GM18870 (cell line): ENCODE measurements at regions not wholly inside any gene's neighbourhood (a gene's known extent, or its start where the extent isn't known, plus 50 kb on each side); places are given as distances from the start of the nearest gene placed in this dataset.

ENCODE experiments used
- ATAC-seq: cut with Tn5 transposase; IDR thresholded peaks from one replicate; pipeline ENCODE4 v1.9.1; 2021; ENCODE audit warnings: moderate library complexity; ENCODE audit not compliant: unreplicated experiment

GRCh38 chr15:91549581-91549980, 303.9 kb upstream of the SLCO3A1 start:
- no peak for ATAC-seq

GRCh38 chr15:91552555-91552954, 301.0 kb upstream of the SLCO3A1 start:
- no peak for ATAC-seq

DNA sequence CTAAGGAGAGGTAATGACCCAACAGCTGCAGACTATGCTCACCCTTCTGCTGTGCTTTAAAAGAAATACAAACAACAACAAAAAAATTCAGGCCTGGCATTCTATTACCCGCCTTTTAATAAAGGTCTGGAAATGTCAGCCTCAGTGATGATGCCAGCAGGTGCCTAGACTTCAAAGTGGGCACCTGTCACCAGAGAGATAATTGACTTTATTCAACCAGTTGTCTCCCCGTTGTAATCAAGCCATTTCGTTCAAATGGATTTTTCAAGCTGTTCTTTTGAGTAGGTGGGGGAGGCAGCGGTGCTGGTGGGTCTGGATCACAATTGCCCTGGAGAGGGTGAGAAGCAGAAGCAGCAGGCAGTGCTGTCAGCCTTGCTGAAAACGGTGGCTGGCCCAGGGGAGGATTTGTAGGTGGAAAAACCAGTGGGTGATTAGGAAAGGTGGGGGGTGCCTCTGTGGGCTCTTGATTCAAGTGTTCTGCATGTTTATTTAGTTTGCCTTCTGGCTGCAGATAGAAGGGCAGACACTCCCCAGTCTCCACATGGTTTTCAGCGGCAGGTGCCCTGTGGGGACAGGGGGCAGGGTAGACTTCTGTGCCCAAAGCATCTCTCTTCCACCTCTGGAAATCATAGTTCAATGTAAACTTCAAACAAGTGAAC, 300.2 kb upstream of the SLCO3A1 start:
- ATAC-seq = no peak

GRCh38 chr15:91555312-91555711, 298.2 kb upstream of the SLCO3A1 start:
- ATAC-seq = no peak

- ATAC-seq = no peak
These were observed 296.6 kb upstream of the SLCO3A1 start for GRCh38 chr15:91556926-91557325.

GRCh38 chr15:91559066-91559465, 294.4 kb upstream of the SLCO3A1 start:
- no peak for ATAC-seq

DNA sequence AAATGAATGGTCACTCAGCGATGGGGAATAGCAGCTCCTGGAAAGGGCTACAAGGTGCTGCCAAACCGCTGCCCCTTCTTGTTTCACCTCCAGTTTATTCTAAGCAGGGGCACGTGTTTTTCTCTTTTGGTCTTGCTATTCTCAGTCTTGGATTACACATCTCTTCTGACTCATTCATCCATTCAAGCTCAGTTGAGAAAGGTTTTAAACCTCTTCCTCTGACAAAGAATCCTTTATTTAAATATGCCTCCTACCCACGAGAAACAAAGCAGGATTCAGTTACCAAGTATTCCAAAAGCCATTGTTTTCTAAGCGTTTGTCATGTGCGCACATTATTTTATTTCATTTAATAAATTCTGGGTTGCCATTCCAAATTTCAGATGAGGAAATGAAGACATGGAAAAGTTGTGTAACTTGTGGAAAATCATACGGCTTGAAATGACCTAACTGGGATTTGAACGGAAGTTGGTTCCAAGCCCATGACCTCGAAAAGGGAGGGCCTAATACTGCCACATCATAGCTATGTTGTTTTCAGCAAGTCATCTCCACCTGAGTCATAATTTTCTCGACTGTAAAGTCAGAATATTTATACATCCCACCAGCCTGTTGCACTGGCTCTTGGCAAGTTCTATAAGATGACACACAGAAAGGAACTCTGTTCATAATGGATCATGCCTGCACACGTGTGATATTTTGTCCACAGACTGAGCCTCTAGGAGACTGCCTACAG, 292.0 kb upstream of the SLCO3A1 start:
- ATAC-seq = no peak

DNA sequence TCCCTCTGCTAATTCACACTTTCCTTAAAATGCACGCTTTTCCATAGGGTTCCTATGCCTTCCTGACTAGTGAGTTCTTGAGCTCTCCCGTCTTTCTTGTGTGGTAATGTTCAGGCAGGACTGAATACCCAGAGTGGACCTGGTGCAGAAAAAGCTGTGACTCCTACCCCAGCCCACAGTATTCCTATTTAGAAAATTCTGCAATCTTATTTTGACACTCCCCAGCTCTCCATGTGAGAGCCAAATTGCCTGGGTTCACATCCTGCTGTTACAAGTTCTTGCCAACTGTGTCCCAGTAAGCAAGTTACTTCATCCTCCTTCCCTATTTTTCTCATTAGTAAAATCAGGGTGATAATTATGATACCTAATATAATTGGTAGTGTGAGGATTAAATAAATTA, 290.8 kb upstream of the SLCO3A1 start:
- no peak for ATAC-seq

- ATAC-seq = no peak
These were observed 288.9 kb upstream of the SLCO3A1 start for GRCh38 chr15:91564631-91565030.

GRCh38 chr15:91566141-91566540, 287.4 kb upstream of the SLCO3A1 start:
- ATAC-seq = no peak

- ATAC-seq = no peak
These were observed 285.5 kb upstream of the SLCO3A1 start for GRCh38 chr15:91568036-91568435.

DNA sequence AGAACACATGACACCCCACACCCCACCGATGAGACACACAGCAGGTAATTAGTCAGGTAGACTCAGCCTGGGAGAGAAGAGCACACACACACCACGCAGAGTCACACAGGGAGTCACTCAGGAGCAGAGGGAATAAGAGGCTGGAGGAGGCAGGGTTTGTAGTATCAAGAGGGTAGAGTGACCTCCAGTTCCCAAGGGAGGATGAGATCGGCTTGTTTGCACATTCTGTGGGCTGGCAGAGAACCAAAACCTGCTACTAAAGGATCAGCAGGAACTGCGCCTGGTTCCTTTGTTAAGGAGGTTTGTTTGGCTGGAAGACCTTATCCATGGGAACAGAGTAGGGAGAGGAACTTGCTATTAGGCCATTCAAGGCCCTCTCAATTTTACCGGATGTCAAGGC, 281.4 kb upstream of the SLCO3A1 start:
- no peak for ATAC-seq

GRCh38 chr15:91576096-91576495, 277.4 kb upstream of the SLCO3A1 start:
- no peak for ATAC-seq

DNA sequence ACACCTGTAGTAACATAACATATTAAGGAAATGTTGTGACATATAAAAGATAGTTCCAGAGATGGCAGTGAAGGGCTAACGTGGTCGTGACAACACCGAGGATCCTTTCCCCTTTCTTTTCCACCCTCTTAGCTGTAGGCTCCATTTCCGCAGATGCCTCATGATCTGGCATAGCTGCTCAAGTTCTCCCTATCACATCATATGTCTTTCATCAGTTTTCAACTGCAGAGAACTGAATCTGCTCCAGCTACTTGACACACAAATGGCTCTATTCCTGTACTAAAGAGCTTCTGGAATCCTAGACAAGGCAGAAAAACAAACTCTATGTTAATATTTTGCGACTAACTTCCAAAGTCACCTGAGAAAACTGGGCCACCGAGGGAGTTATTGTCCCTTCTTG, 275.0 kb upstream of the SLCO3A1 start:
- no peak for ATAC-seq

GRCh38 chr15:91584895-91585294, 268.6 kb upstream of the SLCO3A1 start:
- no peak for ATAC-seq

DNA sequence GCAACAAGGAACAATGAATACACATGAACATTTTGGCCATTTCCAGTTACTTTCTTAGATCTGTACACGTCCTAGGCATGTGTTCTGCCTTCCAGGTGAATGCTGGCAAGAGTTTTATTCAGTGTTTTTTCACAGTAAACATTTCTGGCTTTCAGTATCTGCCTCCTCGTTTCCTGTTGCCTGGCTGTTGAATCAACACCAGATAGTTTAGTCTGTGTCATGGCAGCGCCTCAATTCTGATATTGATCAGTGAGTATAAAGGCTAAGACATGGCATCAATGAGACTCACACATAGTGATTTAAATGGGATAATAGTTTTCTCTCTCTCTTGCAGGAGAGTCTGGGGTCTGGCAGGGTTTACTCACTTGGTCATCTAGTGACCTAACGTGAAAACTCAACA, 266.9 kb upstream of the SLCO3A1 start:
- no peak for ATAC-seq

DNA sequence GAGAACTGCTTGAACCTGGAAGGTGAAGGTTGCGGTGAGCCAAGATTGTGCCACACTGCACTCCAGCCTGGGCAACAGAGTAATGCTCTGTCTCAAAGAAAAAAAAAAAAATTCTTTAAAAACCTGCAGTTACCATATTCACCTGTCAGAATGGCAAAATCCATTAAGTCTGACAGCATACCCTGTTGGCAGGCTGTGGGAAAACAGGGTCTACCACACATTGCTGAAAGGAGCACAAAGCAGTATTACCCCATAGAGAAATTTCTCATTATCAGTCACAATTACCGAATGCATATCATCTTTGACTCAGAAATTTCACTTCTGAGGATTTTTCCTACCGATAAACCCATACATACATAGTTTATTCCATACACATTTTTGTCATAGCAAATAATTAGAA, 264.1 kb upstream of the SLCO3A1 start:
- ATAC-seq = no peak

DNA sequence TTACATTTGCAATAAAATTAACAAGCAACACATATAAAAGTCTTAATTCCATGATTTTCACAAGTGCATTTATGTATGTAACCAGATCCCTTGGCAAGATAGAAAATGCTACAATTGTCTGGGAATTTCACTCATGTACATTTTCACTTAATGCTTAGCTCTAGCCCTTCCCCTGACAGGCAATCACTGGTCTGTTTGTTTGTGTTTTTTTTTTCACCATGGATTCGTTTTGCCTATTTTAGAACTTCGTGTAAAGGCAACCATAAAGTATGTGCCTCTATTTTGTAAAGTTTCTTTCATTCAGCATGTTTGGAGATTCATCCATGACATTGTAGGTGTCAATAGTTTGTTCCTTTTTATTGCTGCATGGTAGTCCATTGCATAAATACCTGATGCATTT, 260.9 kb upstream of the SLCO3A1 start:
- no peak for ATAC-seq

- no peak for ATAC-seq
These were observed 260.4 kb upstream of the SLCO3A1 start for GRCh38 chr15:91593067-91593466.

DNA sequence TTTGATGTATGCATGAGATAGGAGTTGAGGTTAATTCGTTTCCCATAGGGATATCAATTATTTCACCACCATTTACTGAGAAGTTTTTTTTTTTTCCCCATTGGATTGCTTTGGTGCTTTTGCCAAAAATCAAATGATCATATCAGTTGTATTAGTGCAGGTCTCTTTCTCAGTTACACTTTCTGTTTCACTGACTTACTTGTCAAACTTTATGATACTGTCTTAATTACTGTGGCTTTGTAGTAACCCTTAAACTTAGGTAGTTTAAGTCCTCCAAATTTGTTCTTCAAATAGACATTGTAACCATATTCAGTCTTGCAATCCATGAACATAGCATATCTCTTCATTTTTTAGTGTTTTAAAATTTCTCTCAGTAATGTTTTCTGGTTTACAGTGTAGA, 259.9 kb upstream of the SLCO3A1 start:
- ATAC-seq = no peak

- ATAC-seq = no peak
These were observed 254.2 kb upstream of the SLCO3A1 start for GRCh38 chr15:91599261-91599660.

DNA sequence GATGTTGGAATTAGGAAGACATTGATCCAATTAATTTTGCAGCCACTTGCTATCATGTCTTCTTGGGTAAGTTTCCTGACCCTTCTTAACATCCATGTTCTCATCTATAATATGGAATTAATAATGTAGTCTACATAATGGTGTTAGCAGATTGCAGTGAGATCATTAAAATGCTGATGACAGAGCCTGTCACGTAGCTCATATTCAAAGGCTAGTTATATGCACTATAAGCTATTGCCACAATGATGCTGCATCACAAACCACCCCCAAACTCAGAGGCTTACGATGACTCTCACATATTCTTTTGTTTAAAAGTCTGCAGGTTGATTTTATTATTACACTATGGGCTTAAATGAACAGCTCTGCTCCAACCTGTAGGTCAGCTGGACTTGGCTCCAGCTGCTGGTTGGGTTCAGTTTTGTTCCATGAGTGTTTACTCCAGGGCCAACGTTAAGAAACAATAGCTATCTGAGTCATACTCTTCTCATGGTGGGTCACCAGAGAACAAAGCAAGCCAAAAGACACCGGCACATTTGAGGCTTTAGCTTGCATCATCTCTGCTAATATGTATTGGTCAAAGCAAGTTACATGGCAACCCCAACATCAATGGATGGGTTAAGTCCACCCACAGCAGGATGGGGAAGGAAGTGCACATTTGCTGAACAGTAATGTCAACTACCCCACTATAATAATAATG, 250.0 kb upstream of the SLCO3A1 start:
- ATAC-seq = no peak
